ENCODE measurements at regions not wholly inside any gene's neighbourhood (a gene's known extent, or its start where the extent isn't known, plus 50 kb on each side); places are given as distances from the start of the nearest gene placed in this dataset.
A peak's percentile ranks its signal among the peaks of the same experiment; 100 is the strongest.
"Not testable (repeated sequence)": the region's sequence is repeated elsewhere in the genome, so short reads cannot be mapped to it uniquely, and the experiment has no call there.

DNA sequence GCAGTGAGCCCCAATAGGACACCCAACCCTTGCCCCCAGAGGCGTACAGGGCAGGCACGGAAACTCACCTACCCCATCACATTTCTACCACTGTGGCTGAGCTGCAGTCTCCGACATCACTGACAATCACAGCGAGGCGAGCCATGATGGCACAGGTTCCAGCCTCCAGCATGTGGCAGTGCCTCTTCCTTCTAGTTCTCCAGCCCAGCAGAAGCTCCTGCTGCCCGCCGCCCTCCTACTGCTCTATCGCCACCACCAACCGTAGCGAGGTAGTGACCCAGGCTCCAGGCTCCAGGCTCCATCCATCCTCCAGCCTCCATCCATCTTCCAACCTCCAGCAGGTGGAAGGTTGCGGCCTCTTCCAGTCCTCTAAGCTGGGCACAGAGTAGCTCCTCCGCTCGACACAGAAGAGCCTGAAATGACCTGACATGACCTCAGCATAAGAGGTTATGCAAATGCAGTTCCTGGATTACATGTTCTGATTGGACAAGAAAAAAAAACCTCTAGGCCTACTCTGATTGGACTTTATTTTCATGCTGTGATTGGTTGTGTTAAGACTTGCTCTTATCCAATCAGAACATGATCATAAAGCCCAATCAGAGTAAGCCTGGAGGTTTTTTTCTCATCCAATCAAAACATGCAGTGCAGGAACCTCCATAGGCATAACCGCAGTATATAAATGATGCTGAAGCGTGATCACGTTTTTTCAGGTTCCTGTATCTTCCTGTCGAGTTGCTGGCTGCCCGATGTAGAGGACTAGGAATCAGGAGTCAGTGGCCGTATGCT, 438.9 kb upstream of the ZNF337 start:
- no peak for DNase-seq (ENCODE audit: low read depth, low spot score)

DNA sequence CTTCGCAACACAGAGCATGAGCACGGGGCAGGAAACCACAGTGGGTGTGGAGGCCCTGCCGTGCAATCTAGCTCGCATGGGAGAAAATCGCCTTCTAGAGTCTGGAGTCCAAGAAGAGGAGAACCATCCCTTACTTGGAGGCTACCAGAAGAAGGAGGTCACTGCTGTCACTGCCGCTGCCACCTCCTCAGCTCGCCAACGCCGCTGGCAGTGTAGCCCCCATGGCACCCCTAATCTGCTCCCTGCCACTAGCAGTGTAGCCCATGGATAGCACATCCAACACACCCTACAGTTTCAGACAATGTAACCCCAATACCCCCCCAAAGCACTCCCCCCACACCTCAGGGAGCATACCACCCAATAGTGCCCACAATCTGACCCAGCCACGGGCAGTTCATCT, 438.0 kb upstream of the ZNF337 start:
- H3K27ac ChIP-seq: no peak overlapping the region
- DNase-seq (ENCODE audit: low read depth, low spot score): no peak

More for the DNA sequence above, 438.9 kb upstream of the ZNF337 start:
- H3K27ac ChIP-seq: no peak overlapping the region

DNA sequence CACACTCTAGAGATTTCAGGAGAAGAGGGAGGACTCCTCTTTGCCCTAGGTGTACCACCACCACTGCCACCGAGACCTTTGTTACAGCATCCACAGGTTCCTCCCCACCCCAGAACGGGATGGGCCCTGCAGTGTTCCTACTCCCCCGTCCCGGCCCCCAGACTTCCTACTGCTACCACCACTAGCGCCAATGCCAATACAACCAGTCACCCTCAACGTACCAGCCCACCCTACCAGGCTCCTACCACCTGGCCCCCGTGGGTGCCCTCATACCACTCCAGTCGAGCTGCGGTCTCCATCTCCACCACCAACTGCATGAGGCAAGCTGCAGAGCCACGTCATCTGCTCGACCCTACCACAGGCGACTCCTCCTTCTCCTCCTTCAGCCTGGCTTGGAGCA, 437.1 kb upstream of the ZNF337 start:
- not testable (repeated sequence) for H3K27ac ChIP-seq; DNase-seq (ENCODE audit: low read depth, low spot score)

DNA sequence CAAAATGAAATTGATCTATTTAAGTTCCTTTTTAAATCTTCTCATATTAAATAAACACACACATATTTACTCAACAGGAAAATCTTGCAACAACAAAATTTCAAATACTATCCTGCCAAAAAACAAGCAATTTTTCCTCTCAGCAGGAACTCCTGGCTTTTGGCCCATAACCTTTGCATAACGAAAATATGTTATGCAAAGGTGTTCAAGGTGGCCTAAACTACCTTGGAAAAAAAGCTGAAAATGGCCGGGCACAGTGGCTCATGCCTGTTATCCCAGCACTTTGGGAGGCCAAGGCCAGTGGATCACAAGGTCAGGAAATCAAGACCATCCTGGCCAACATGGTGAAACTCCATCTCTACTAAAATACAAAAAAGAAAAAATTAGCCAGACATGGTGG, 424.3 kb upstream of the ZNF337 start:
- not testable (repeated sequence) for H3K27ac ChIP-seq; DNase-seq (ENCODE audit: low read depth, low spot score)

DNA sequence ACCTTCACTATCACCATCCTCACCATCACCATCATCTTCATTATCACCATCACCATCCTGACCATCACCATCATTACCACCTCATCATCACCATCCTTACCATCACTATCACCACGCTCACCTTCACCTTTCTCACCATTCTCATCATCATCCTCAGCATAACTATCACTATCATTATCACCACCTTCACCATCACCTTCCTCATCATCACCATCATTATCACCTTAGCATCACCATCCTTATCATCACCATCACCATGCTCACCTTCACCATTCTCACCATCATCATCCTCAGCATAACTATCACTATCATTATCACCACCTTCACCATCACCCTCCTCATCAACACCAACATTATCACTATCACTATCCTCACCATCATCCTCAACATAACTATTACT, 397.8 kb upstream of the ZNF337 start:
- not testable (repeated sequence) for DNase-seq (ENCODE audit: low read depth, low spot score); H3K27ac ChIP-seq

DNA sequence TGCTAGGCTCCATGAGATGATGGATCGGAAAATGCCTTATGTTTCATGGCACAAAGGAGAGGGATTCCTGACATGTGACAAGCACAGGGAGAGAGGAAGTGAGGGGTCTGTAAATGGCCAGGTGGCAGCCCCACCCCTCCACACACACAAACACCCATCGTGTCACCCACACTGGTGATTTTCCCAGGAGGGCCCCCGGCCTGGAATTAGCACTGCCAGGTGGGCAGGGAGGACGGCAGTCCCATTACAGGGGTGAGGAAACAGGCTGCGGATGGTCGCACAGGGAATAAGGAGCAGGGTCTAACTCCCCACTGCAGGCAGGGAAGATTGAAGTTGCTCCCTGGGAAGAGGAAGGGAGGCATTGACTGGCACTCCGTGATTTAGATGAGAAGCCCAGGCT, 395.3 kb upstream of the ZNF337 start:
- not testable (repeated sequence) for DNase-seq (ENCODE audit: low read depth, low spot score); H3K27ac ChIP-seq

DNA sequence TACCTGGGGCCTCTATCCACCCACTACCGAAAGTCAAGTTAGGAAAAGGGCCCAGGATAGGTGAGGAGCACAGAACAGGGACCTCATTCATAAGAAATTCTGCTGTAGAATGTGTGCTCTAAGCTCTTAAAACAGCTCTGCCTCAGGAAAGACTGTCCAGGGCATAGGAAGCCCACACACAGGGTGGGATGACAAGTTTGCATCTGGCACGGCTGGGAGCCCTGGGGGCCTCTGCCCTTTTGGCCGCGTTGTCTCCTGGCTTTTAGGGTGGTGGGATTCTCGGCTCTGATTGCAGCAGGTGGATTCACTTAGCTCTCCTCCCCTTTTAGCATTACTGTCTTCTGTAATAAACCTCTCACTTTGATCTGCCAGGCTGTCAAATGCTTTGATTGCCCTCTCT, 389.5 kb upstream of the ZNF337 start:
- not testable (repeated sequence) for H3K27ac ChIP-seq; DNase-seq (ENCODE audit: low read depth, low spot score)

DNA sequence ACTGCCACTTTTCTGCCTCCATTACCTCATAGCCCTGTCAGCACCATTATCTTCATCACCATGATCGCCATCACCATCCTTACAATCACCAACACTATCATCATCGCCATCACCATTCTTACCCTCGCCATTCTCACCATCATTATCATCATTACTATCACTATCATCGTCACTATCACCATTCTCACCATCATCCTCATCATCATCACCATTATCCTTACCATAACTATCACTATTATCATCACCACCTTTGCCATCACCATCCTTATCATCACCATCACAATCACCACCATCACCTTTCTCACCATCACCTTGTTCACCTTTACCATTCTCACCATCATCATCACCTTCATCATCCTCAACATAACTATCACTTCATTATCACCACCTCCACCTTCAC, 377.3 kb upstream of the ZNF337 start:
- DNase-seq (ENCODE audit: low read depth, low spot score); H3K27ac ChIP-seq: not testable (repeated sequence)

DNA sequence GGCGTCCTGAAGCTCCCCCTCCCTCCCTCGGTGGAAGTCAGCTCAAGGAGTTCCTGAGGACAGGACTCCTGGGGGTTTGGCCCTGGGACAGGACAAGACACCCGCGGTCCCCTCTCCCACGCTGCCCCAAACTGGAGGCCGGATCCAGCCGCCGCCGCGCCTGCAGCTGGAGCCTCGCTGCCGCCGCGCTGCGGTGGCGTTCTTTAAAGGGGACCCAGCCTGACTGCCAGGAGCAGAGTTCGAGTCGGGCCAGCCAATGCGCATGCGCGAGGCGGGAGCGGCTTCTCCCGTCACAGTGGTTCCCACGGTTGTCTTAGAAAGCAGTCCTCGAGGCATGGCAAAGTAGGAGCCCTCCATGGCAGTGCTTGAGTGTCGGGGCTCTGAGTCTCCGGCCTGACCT, 362.7 kb upstream of the ZNF337 start:
- not testable (repeated sequence) for DNase-seq (ENCODE audit: low read depth, low spot score)

DNA sequence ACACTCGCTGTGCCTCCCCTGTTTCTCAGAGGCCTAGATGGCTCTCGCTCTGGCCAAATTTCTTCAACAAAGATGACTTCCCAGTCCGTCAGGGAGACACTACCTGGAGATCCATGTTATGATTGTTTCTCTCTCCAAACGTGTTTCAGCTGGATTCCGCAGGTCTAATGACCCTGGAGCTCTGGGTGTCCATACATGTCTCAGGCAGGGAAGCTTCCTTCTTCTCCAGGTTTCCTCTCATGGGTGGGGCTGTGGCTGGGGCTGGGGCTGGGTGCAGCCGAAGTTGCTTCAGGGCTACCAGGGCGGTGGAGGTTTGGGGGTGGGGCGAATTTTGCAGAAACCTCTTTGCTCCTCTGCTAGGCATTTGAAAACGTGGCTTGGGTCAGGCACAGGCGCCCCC, 361.8 kb upstream of the ZNF337 start:
- not testable (repeated sequence) for H3K27ac ChIP-seq; DNase-seq (ENCODE audit: low read depth, low spot score)

More for the DNA sequence above, 362.7 kb upstream of the ZNF337 start:
- not testable (repeated sequence) for H3K27ac ChIP-seq

DNA sequence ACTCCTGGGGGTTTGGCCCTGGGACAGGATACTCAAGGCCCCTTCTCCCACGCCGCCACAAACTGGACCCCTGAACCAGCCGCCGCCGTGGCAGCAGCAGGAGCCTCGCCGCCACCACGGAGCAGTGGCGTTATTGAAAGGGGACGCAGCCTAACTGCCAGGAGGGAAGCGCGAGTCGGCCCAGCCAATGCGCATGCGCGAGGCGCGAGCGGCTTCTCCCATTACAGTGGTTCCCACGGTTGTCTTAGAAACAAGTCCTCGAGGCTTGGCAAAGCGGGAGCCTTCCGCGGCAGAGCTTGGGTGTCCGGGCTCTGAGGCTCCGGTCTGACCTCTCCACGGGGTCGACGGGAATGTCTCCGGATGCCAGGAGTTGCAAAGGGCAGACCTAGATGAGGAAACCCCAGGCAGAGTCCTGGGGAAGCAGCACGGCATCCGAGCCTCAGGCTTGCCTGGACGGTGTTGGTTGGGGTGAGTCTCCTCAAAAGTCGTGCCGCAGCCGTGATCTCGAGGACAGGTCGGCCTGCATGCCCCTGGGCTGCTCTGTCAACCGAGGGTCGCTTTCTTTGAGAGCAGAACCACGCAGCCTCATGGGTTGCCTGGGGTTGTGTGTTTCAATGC, 360.6 kb upstream of the ZNF337 start:
- not testable (repeated sequence) for DNase-seq (ENCODE audit: low read depth, low spot score); H3K27ac ChIP-seq

DNA sequence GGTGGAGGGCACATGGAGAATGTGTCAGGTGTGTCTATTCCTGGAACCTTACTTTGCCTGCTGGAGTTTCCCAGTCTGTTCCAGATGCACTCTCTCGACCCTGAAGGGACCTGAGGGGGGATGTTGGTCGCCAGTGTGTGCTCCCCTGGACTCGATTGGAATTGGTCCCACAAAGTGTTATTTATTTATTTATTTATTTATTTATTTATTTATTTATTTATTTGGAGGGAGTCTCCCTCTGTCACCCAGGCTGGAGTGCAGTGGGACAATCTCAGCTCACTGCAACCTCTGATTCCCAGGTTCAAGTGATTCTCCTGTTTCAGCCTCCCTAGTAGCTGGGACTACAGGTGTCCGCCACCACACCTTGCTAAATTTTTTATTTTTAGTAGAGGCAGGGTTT, 329.1 kb upstream of the ZNF337 start:
- not testable (repeated sequence) for DNase-seq (ENCODE audit: low read depth, low spot score); H3K27ac ChIP-seq

DNA sequence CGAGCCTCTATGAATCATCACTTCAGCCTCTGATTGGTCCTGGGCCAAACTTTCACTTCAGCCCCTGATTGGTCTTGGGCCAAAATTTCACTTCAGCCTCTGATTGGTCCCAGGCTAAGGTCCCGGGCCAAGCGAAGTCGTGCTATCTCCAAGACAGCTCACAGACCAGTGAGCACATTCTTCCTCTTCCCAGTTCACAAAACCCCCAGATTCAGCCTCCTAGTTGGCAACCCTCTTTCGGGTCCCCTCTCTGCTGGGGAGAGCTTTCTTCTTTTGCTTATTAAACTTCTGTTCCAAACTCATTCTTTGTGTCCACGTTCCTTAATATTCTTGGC, 314.3 kb upstream of the ZNF337 start:
- not testable (repeated sequence) for DNase-seq (ENCODE audit: low read depth, low spot score); H3K27ac ChIP-seq

DNA sequence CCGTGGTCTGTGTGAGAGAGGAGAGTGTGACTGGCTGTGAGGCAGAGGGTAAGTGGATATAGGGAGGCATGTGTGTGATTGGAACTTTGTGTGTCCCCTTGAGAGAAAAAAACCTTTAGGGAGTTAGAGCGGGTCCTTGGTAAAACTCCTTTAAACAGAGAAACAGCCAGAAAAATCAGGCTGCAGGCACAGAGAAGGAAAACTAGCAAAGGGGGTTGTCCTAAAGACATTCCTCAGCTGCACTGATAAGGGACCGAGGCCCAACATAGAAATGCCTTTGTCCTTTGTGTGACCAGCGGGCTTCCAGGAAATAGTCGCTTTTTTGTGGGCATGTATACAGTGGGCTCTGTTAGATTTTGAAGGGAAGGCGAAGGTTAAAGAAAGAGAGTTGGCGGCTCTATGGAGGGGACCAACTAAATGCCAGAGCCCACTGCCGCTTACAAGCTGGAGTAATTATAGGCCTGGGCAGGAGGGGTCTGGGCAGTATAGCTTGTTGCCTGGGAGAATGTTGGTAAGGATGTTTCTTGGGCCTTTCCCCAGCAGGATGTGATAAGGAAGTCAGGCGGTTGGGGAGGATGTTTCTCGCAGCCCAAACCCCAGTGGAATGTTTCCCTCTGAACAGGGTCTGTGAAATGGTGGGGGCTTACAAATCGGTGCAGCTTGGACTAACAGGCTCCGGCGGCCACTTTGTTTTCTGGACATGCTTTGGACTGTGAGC, 313.7 kb upstream of the ZNF337 start:
- H3K27ac ChIP-seq; DNase-seq (ENCODE audit: low read depth, low spot score): not testable (repeated sequence)

DNA sequence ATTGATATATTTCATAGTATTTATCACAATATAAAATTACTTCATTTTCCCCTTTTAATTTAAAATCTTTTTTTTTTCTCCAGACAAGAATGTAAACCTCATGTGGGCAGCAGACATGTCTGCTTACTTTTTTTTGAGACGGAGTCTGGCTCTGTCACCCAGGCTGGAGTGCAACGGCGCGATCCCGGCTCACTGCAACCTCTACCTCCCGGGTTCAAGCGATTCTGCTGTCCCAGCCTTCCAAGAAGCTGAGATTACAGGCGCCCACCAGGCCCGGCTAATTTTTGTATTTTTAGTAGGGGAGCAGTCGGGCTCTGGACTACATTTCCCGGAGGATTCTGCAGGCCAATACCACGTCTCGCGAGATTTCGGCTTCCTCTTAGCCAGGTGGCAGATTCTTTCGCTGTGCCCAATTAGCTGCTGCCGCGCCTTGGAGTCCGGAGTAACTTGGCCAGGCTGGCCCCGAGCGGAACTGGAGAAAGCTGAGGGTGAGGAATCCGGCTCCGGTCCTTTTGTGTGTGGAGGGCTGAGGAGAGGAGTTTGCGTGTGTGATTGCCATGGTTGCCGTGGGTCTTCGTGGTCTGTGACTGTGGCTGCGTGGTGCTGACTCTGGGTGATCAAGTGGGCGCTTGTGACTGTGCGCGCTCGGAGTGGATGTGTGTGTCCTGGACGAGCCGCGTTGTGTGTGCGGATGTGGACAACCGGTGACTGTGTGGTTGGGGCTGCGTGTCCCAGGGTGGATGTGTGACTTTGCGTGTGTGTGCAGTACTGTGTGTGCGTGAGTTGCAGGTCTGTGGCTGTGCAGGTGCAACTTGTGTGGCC, 313.0 kb upstream of the ZNF337 start:
- DNase-seq (ENCODE audit: low read depth, low spot score): peak; percentile 49
- peak overlapping the region; percentile 18 for H3K27ac ChIP-seq

DNA sequence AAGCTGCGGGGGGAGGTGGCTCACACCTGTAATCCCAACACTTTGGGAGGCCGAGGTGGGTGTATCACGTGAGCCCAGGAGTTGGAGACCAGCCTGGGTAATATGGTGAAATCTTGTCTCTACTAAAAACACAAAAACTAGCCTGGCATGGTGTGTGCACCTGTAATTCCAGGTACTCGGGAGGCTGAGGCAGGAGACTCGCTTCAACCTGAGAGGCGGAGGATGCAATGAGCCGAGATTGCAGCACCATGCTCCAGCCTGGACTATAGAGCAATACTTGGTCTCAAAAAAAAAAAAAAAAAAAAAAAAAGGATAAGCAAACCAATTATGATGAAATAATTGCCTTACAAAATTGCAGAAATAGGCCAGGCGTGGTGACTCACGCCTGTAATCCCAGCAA, 311.4 kb upstream of the ZNF337 start:
- not testable (repeated sequence) for H3K27ac ChIP-seq; DNase-seq (ENCODE audit: low read depth, low spot score)

DNA sequence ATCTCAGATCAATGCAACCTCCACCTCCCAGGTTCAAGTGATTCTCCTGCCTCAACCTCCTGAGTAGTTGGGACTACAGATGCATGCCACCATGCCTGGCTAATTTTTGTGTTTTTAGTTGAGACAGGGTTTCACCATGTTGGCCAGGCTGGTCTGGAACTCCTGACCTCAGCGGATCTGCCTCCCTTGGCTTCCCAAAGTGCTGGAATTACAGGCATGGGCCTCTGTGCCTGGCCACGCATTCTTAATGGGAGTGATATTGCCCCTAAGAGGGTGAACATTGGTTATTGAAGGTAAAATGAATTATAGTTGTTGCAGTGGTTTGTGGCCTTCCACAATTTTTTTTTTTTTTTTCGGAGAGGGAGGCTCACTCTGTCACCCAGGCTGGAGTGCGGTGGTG, 309.5 kb upstream of the ZNF337 start:
- DNase-seq (ENCODE audit: low read depth, low spot score): not testable (repeated sequence)

DNA sequence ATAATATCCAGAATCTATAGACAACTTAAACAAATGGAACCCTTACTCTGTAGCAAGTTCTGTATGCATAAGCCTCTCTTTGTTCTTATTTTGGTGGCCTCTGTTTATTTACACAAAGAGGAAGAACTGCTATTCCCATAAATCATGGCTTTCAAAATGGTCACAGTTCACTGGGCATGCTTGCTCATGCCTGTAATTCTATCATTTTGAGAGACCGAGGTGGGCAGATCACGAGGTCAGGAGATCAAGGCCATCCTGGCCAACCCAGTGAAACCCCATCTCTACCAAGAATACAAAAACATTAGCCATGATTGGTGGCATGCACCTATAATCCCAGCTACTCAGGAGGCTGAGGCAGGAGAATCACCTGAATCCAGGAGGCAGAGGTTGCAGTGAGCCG, 307.3 kb upstream of the ZNF337 start:
- not testable (repeated sequence) for H3K27ac ChIP-seq; DNase-seq (ENCODE audit: low read depth, low spot score)

More for the DNA sequence above, 309.5 kb upstream of the ZNF337 start:
- H3K27ac ChIP-seq: not testable (repeated sequence)

DNA sequence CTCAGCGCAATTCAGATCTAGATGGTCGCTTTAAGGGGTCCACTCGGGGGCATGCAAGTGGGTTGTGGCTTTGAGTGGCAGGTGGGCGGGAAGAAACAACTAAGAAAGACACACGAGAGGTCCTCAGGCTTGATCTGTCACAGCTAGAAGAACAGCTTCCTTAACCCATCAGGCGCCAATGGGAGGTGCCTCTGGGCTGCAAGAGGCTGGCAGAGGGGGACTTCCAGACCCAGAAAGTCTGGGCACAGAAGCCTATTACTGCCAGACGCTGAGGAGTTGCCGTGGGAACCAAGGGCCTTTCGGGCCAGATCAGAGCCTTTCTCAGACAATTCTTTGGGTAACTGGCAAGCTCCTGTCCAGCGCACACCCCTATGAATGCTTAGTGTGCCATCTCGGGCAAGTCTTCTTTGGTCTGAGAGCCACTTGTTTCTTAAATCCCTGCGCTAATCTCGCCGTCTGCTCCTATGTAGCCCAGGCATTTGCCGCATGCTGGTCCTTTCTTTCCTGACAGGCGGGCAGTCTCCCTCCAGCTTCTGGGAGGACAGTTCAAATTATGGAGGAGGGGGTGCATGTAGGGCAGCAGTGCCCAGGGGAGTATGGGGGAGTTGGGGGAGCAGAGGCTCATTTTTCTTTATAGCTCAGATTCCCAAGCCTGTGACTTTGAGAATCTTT, 300.9 kb upstream of the ZNF337 start:
- H3K27ac ChIP-seq; DNase-seq (ENCODE audit: low read depth, low spot score): not testable (repeated sequence)

DNA sequence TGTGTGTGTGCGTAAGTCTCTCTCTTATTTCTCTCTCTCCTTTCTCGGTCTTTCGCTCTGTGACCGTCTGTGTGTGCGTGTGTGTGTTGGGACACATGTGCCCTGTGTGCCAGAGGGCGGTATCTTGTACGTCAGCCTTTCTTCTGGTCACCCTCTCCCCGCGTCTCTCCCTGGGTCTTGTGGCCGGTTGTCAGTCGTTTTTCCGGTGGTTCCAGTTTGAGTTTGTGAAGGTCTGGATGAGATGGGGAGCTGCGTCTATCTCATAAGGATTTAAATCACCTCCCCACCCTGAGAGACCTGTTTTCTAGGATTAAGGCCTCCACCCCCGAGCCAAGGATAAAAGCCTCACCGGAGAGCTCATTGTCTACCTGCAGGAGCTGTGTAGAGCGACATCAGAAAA, 295.5 kb upstream of the ZNF337 start:
- no peak for DNase-seq (ENCODE audit: low read depth, low spot score)
- no peak overlapping the region for H3K27ac ChIP-seq
